ENCODE measurements at regions not wholly inside any gene's neighbourhood (a gene's known extent, or its start where the extent isn't known, plus 50 kb on each side); places are given as distances from the start of the nearest gene placed in this dataset.

GRCh38 chr2:56753182-56753581 is 569.4 kb downstream of the CCDC85A start:
- Histone ChIP-seq H3F3A (ENCODE audit: low read depth) (no peaks in the 10 kb centered on the region), H3K36me3 (ENCODE audit: insufficient read depth, low read length) (no peaks in the 10 kb centered on the region), H3K79me2 (ENCODE audit: insufficient read depth, low read length) (no peaks in the 10 kb centered on the region), H4K20me1 (ENCODE audit: insufficient read depth, low read length, poor library complexity, severe bottlenecking) (no peaks in the 10 kb centered on the region), H3K4me2 (ENCODE audit: low read depth, low read length, poor library complexity, severe bottlenecking) (no peak overlapping the region), H3K4me3 (ENCODE audit: low read length, poor library complexity, severe bottlenecking) (no peak overlapping the region), H3K9me3 (ENCODE audit: insufficient read depth, low read depth, low read length) (no peaks in the 10 kb centered on the region), H3K9me2 (replicated peaks; ENCODE audit: low read depth, low read length) (no peaks in the 10 kb centered on the region), H3K4me1 (ENCODE audit: insufficient read depth, low read length, poor library complexity, severe bottlenecking) (no peaks in the 10 kb centered on the region), H2AFZ (ENCODE audit: low read length) (no peak overlapping the region), H3K27me3 (ENCODE audit: insufficient read depth, low read length, poor library complexity, severe bottlenecking) (no peaks in the 10 kb centered on the region), H3K9ac (ENCODE audit: low read depth, low read length, poor library complexity, severe bottlenecking) (no peak overlapping the region)
- TF ChIP-seq CTCF (conservative IDR thresholded peaks at IDR 0.05; ENCODE audit: low read length) (no peak), EZH2phosphoT487 (IDR thresholded peaks at IDR 0.05; ENCODE audit: borderline replicate concordance) (no peak)

- Histone ChIP-seq H3K4me2 (ENCODE audit: low read depth, low read length, poor library complexity, severe bottlenecking) (no peak overlapping the region), H3K4me3 (ENCODE audit: low read length, poor library complexity, severe bottlenecking) (no peak overlapping the region), H3K9me2 (replicated peaks; ENCODE audit: low read depth, low read length) (no peaks in the 10 kb centered on the region), H3K4me1 (ENCODE audit: insufficient read depth, low read length, poor library complexity, severe bottlenecking) (no peaks in the 10 kb centered on the region), H3K36me3 (ENCODE audit: insufficient read depth, low read length) (no peaks in the 10 kb centered on the region), H3K9ac (ENCODE audit: low read depth, low read length, poor library complexity, severe bottlenecking) (no peak overlapping the region), H3K9me3 (ENCODE audit: insufficient read depth, low read depth, low read length) (no peaks in the 10 kb centered on the region), H4K20me1 (ENCODE audit: insufficient read depth, low read length, poor library complexity, severe bottlenecking) (no peaks in the 10 kb centered on the region), H3K79me2 (ENCODE audit: insufficient read depth, low read length) (no peaks in the 10 kb centered on the region), H2AFZ (ENCODE audit: low read length) (no peak overlapping the region), H3F3A (ENCODE audit: low read depth) (no peaks in the 10 kb centered on the region), H3K27me3 (ENCODE audit: insufficient read depth, low read length, poor library complexity, severe bottlenecking) (no peaks in the 10 kb centered on the region)
- TF ChIP-seq EZH2phosphoT487 (IDR thresholded peaks at IDR 0.05; ENCODE audit: borderline replicate concordance): no peak
- no peak for TF ChIP-seq CTCF (conservative IDR thresholded peaks at IDR 0.05; ENCODE audit: low read length)
These were observed 570.4 kb downstream of the CCDC85A start for GRCh38 chr2:56754066-56754615.

- Histone ChIP-seq H3K9me3 (ENCODE audit: insufficient read depth, low read depth, low read length) (no peaks in the 10 kb centered on the region), H2AFZ (ENCODE audit: low read length) (no peak overlapping the region), H3K4me2 (ENCODE audit: low read depth, low read length, poor library complexity, severe bottlenecking) (no peak overlapping the region), H3K4me1 (ENCODE audit: insufficient read depth, low read length, poor library complexity, severe bottlenecking) (no peaks in the 10 kb centered on the region), H3K9ac (ENCODE audit: low read depth, low read length, poor library complexity, severe bottlenecking) (no peak overlapping the region), H3F3A (ENCODE audit: low read depth) (no peaks in the 10 kb centered on the region), H3K4me3 (ENCODE audit: low read length, poor library complexity, severe bottlenecking) (no peak overlapping the region), H3K27me3 (ENCODE audit: insufficient read depth, low read length, poor library complexity, severe bottlenecking) (no peaks in the 10 kb centered on the region), H3K36me3 (ENCODE audit: insufficient read depth, low read length) (no peaks in the 10 kb centered on the region), H3K9me2 (replicated peaks; ENCODE audit: low read depth, low read length) (no peaks in the 10 kb centered on the region), H4K20me1 (ENCODE audit: insufficient read depth, low read length, poor library complexity, severe bottlenecking) (no peaks in the 10 kb centered on the region), H3K79me2 (ENCODE audit: insufficient read depth, low read length) (no peaks in the 10 kb centered on the region)
- TF ChIP-seq CTCF (conservative IDR thresholded peaks at IDR 0.05; ENCODE audit: low read length): no peak
- TF ChIP-seq EZH2phosphoT487 (IDR thresholded peaks at IDR 0.05; ENCODE audit: borderline replicate concordance): no peak
These were observed 570.8 kb downstream of the CCDC85A start for GRCh38 chr2:56754627-56755026.
